ELR (cell line): ENCODE measurements at regions not wholly inside any gene's neighbourhood (a gene's known extent, or its start where the extent isn't known, plus 50 kb on each side); places are given as distances from the start of the nearest gene placed in this dataset.
A peak's percentile ranks its signal among the peaks of the same experiment; 100 is the strongest.
"Not testable (repeated sequence)": the region's sequence is repeated elsewhere in the genome, so short reads cannot be mapped to it uniquely, and the experiment has no call there.

Source experiments
- DNase-seq: peaks from one replicate; pipeline ENCODE4 v3.0.0-alpha.2; 2015; ENCODE audit warnings: low read depth

DNA sequence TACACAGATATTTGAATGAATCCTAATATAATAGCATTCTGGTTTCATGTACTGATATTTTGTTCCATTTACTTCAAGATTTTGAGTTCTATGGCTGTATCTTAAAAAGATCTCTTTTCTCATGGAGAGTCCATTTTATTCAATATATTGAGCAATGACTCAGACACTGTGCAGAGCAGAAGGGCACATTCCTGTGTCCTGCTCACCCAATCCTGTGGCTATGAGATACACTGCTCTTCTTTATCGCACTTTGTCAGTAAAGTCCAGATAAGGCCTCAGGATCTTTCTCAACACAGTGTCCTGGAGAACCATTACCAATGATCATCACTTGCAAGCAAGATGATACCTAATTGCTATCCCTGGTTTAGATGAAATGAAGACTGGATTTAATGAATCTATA, 155.0 kb downstream of the CYSLTR2 start:
- DNase-seq = peak; percentile 71

DNA sequence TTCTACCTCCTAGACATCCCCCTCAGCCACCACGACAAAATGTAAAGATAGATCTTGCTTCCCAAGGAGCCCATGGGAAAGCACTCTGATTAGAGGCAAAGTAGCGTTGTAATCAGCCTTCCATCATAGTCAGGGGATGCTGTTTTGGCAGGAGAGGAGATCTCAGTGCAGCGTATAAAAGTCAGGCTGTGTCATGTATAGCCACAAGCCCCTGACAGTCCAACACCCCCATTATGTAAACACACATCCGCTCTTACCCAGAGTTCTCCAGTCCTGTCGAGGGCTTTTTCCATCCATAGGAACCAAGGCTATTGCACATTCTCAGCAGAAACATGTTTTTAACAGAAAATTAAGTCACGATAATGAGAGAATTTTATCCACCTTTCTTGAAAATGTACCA, 156.3 kb downstream of the CYSLTR2 start:
- DNase-seq = no peak

DNA sequence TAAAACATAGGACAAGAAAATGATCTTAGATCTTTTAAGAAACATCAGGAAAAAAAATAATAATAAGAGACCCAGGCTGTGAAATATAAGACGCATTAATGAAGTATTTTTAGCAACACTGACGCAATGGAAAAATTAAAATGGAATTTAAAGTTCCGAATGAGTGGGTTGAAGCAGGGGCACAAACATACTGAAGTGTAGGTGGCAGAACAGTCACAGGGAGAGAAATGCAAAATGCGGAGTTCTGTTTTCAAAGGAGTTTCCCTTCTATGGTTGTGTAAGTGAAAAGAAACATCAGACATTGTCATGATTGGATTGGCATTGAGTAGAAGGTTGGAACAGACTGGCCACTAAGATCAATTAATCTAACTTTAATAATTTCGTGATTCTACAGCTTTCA, 159.8 kb downstream of the CYSLTR2 start:
- DNase-seq = no peak

DNA sequence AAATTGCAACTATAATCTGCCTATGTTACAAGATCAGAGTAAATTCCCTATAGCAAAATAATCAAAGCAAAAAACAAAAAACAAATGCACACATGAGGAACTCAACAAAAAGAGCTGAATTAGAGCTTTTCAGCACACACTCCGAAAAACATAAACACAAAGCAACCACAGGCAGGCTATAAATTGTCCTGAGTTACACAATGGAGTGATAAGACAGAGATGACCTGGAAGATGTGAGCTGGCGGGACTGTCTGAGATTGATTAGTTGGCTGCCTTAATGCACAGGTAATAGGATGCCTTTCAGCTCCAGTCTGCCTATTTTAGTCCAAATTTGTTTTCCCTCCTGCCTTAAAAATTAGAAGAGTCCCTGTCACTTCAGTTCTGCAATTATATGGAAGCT, 159.0 kb upstream of the FNDC3A start:
- DNase-seq = no peak

DNA sequence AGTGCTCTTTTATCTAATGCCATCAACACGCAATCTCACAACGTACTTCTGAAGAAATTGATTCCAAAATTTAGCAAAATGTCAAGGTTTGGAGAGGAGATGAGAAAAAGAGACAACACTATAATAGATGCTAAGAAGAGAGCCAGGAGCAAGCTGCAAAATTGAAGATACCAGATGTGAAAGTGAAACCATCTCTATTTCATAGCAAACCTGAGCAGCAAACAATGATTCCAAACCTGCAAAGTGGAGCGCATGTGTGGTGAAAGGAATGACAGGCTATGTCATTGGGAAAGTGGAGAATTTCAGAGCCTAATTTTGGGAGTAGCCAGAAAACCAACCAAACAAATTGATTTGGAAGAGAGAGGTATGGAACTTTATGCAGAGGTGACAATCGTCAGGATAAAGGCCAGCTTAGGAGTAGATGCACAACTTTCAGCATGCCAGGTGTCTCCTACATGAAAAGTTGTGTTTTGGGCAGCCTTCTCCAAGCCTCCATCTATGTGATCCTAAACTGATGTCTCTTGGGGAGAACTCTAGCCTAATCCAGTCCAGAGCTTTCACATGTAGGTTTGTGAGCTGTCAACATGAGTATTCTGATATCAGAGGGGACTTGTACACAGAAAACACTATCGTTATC, 158.4 kb upstream of the FNDC3A start:
- no peak for DNase-seq

DNA sequence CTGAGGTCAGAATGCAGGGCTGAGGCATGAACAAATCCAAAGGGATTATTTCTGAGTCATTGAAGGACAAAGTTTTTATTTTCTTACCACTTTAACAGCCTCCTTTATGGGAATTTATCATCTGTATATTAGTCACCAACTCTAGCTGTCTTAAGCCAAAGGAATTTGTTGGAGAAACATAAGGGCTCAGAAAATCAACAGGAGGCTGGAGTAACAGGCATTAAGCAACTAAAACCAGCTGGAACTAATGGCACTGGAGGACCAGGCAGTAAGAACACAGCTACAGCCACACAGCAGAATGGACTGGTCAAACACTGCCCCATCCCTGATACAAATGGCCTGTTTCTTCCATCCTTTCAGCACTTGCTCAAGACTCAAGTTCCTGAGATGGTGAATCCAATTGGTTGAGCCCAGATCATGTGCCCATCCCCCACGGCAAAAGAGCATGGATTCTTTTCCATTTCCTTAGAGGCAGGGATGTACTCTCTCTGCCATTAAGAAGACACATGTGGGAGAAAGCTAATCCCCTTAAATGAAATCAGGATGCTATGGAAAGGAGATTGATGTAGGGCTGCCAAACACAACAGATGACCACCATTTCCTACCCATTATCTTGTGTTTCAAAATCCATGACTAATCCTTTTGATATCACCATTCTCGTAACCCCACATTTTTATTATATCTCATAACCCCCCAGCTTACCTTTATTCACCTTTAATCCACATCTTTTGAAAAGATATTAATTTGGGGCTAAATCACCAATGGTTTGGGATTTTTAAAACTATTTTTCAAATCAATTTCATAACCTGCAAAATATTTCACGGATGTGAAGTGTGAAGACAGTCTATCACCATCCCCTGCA, 157.0 kb upstream of the FNDC3A start:
- DNase-seq = peak; percentile 93

DNA sequence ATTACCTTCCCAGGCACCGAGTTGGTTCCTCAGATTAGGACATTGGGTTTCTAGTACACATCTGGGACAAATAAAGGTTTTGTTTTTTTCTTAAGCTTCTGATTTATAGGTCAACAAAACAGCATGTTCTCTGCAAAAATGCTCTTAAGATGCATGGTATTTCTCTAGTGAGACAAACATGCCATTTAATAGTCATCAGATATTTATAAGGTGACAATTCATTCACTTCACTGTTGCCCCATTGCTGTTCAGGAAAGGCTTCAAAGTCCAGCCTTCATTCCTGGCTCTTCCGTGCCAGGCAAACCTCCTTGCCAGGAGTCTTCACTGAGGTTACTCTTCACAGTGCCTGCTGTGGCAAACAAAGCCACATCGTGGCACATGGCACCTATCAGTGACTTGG, 156.3 kb upstream of the FNDC3A start:
- no peak for DNase-seq

DNA sequence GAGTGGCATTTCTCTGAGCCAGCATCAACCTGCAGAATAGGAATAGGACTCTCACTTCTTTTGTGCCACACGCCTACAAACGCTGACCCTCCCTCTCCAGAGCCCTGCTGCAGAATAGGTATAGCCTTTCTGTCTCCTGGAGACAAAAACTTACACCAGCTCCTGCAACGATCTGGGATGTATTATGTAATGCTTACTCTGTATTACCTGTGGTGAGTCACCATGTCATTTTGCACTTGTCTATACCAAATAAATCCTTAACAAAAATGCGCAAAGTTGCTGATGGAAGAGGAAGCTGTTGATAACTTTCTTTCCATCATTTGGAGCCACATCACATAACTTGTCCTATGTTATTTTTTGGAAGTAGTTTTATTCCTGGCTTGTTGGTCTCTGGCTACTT, 155.8 kb upstream of the FNDC3A start:
- DNase-seq = no peak

DNA sequence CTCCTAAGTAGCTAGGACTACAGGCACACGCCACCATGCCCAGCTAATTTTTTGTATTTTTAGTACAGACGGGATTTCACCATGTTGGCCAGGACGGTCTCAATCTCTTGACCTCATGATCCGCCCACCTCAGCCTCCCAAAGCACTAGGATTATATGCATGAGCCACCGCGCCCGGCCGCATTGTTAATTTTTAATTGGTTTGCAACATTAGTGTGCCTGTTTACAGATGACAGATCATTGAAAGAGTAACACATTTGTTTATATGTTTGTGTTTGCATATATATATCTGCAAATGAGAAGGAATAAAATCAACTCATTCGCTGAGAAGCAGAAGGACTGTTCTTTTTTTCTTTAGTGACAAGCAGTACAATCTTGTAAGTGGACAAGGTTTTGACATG, 152.2 kb upstream of the FNDC3A start:
- not testable (repeated sequence) for DNase-seq

DNA sequence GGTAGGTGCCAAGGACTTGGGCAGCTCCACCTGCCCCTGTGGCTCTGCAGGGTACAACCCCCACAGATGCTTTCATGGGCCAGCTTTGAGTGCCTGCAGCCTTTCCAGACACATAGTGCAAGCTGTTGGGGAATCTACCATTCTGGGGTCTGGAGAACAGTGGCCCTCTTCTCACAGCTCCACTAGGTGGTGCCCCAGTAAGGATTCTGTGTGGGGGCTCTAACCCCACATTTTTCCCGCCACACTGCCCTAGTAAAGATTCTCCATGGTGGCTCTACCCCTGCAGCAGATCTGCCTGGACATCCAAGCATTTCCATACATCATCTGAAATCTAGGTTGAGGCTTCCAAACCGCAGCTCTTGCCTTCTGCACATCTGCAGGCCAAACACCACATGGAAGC, 149.7 kb upstream of the FNDC3A start:
- DNase-seq = no peak

DNA sequence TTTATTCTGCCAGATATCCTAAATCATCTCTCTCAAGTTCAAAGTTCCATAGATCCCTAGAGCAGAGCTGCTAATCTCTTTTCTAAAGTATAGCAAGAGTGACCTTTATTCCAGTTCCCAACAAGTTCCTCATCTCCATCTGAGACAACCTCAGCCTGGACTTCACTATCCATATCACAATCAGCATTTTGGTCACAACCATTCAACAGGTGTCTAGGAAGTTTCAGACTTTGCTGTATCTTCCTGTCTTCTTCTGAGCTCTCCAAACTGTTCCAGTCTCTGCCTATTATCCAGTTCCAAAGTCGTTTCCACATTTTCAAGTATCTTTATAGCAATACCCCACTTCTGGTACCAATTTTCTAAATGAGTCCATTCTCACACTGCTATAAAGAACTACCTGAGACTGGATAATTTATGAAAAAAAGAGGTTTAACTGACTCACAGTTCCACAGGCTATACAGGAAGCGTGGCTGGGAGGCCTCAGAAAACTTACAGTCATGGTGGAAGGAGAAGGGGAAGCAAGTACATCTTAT, 148.7 kb upstream of the FNDC3A start:
- DNase-seq = not testable (repeated sequence)

DNA sequence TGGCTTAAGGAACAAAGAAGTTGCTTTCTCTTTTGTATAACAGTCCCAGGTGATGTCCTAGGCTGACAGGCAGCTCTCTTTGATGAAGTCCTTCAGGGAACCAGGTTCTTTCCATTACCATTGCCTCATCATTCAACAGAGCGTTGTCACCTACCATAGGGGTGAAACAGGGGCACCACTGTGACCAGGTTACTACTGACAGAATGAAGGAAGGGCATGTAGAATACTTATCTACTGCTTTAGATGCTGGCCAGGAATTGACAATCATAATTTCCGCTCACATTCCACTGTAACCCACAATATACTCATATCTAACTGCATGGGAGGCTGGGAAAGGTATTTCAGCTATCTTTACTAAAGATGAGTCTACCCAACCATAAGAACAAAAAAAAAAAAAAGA, 148.0 kb upstream of the FNDC3A start:
- DNase-seq = no peak

DNA sequence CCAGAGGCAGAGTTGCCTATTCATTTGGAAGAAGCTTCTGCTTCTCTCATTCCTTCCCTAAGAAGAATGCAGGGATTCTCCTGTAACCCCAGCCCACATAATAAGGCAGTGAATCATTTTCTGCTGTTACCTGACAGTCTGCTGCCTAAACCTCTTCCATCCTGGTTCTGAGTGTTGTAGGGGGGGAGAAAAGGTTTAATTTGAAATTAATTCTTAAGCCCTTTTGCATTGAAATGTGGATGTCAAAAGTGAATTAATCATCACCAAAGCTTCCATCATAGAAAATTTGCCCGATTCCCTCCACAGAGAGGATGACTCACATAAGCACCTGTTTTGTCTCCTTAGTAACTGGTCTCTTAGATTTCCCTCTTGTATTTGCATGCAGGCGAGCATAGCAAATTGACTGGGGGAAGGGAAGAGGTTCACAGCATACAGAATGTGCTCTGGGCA, 146.7 kb upstream of the FNDC3A start:
- DNase-seq = peak; percentile 57

DNA sequence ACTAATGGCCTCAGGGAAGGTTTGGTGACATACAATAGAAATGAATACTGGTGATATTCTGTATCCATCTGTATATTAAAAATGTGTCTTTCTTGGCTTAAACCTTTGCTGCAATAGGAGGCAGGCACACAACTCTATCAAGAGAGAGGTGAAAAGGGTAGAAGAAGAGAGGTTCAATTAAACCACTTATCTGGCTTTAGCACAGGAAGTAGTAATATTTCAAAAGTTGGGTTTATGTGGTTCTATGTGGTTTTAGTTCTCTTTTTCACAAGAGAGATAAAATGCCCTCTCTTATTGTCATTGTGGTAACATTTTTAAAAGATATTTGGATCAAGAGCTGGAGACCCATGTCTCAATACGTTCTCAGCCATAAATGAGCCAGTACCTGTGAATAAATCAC, 146.2 kb upstream of the FNDC3A start:
- no peak for DNase-seq

DNA sequence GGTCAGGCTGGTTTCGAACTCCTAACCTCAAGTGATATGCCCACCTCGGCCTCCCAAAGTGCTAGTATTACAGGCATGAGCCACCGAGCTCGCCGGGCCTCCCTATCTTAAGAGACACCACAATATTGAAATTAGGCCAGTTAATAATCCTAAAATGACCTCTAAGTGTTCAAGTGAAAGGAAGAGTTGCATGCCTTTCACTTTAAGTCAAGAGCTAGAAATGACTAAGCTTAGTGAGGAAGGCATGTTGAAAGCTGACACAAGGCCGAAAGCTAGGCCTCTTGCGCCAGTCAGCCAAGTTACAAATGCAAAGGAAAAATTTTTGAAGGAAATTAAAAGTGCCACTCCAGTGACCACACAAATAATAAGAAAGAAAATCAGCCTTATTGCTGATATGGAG, 144.5 kb upstream of the FNDC3A start:
- DNase-seq = peak; percentile 8

DNA sequence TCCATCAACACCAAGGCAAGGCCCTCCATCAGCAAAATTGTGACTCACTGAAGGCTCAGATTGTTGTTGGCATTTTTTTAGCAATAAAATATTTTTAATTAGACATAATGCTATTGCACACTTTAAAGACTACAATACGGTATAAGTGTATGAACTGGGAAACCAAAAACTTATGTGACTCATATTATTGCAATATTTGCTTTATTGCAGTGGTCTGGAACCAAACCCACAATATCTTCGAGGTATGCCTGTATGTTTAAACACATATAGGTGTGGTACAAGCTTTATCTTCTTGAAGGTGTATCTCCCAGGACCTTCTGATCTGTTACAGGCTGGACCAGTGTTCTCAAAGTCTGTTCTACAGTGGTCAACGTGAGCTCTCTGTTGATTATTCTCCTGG, 142.3 kb upstream of the FNDC3A start:
- no peak for DNase-seq

DNA sequence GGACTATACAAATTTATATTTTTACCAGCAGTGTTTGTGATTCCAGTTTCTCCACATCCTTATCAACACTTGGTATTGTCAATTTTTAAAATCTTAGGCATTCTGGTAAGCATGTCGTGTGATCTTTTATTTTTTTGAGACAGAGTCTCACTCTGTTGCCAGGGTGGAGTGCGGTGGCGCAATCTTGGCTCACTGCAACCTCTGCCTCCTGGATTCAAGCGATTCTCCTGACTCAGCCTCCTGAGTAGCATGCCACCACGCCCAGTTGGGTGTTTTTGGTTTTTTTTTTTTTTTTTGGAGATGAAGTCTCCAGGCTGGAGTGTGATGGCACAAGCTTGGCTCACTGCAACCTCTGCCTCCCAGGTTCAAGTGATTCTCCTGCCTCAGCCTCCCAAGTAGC, 140.4 kb upstream of the FNDC3A start:
- DNase-seq = not testable (repeated sequence)

DNA sequence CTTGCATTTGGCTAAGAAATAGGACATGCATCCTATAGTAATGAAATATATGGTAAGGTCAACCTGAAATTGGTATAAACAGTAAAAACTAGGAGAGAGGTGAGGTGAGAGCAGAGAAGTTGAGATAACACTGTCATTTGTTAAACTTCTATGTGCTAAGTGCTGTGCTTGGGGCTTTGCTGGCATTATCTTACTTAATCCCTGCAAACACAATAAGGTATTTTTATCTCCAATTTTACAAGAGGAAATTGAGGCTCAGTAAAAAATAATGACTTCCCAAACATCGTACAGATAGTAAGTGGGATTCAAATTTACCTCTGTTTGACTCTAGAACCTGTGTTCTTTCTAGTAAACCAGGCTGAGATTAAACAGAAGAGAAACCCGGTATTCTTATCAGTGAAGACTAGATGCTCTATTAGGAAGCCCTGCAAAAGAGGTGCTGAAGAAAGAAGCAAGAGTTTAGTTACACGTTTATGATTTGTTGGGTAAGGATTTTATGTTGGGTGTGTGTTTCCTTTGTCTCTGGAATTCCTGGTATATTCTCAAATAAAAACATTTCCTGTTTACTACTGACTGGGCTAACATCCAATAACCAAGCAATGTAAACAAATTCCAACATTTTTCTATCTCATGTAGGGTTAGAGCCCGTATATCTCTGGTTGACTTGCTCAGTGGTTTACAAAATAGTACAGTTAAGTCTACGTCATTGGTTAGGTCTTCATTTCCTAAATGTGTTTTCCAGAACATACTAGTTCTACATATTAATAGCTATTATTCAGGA, 137.3 kb upstream of the FNDC3A start:
- peak; percentile 62 for DNase-seq

DNA sequence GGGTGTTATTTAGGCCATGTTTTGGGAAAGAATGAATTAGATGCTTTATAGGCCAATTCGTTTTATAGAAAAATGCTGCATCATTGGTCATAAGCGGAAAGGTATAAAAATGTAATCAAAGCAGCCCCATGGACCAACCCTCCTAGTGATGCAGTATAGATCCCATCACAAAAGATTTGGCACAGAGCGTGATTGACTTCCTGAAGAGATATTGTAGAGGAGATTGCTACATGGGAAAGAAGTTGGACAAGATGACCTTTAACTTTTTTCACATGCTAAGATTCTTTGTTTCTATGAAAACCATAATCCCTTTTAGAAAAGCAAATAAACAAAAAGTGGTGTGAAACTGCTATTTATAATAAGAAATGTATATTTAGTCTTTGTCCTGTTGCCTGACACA, 136.5 kb upstream of the FNDC3A start:
- DNase-seq = no peak

DNA sequence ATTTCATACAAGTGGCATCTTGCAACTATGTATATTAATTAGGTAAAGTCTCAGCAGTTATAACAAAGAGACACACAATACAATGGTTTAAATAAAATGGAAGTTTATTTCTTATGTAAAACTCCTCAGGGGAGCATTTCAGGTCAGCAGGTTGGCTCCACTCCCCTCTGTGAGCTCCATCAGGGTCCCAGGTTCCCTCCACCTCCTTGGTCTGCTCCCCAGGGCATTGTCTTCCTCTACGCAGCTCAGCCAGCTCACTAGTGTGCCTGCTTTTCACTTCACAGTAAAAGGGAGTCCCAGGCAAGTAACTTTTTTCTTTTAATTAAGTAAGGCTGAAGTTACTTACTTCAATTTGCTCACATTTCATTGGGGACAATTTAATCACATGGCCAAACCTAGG, 135.3 kb upstream of the FNDC3A start:
- no peak for DNase-seq

DNA sequence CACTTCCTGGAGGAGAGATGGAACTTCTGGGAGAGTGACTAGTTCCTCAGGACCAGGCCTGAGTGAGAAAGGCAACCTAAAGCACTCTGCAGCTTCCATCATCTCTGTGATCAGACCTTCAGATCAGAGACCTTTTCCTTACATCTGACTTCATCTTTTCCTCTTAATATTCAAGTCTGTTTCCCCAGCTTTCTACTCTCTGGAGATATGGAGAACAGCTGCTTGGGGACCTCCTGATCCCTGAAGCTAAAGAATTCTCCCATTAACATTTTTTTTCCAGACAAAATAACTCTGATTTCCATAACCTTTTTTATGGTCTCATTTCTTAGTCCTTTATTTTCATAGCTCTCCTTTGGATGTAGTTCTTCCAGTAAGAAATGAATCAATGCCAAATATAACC, 133.4 kb upstream of the FNDC3A start:
- no peak for DNase-seq

DNA sequence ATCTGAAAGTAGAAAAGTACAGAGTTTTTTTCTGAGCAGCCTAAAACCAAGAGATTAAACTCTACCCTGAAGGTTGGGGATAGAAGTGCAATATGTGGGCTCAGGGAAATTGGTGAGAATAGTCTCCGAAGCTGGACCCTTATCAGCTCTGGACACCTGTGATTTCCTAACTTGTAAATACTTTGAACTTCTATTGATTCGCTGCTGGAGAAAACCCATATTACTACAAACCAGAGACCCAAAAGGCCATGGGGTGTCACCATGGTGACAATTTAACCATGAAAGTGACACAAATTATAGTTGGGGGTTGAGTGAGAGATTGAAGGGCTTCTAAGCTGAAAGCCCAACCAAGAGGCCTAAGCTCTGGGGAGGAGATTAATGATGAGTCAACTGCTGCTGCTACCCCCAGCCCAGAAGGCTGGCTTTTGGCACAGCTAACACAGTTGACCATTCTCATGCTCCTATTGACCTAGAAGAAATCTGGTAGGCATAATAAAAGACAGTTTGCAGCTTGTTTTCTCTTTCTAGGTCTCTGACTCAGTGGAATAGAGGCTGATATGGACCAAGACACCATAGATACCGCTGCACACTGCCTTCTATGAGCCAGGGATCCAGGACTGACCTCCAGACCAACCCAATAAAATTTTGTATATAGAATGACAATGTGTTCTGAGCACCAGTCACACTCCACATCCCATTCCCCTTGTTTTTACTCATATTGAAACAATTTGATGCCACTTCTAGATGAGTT, 131.9 kb upstream of the FNDC3A start:
- DNase-seq = no peak
